Posterior vena cava (tissue), 2 donors: ENCODE measurements at regions not wholly inside any gene's neighbourhood (a gene's known extent, or its start where the extent isn't known, plus 50 kb on each side); places are given as distances from the start of the nearest gene placed in this dataset.

Experiments
- DNase-seq: peaks from one replicate; pipeline ENCODE4 v3.0.0-alpha.2; 2020; ENCODE audit warnings: low spot score
- intact Hi-C, 2 donors: fragments of 100-400 bp; cut with DNase I; formaldehyde crosslinking; loops; one replicate each; pipeline versions ENCODE4 v1.14.1 to v1.14.2; 2022 to 2023
- donor health status: DM: yes; HTN: yes; CAD: no.
- donor health status: DM: yes; HTN: yes; CAD: no.

- no peak for DNase-seq
- intact Hi-C loops = no loop called here
Observed at GRCh38 chr2:66867063-66867441, 432.1 kb downstream of the MEIS1 start.

DNA sequence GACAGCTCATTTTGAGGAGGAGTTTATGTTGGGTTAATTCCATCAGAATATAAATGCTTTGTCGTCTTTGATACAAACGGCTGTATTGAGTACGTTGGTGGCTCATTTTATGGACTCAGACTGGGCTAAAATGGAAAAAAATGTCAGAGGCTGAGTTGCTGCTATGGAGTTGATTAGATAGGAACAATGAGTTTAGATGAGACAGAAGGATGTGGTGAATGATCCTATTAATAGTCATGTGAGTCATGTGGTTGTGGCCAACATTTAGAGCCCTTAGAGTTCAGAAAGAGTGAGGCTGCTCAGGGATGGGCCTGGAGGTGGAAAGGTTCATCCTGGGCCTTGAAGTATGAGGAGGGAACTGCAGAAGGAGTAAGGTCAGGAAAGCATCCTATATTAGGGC, 434.2 kb downstream of the MEIS1 start:
- intact Hi-C loops = no loop called here
- no peak for DNase-seq

- intact Hi-C loops = no loop called here
- no peak for DNase-seq
Observed at GRCh38 chr2:66872081-66872985, 437.4 kb downstream of the MEIS1 start.

- no peak for DNase-seq
- intact Hi-C loops = no loop called here
Observed at GRCh38 chr2:66872986-66873754, 438.2 kb downstream of the MEIS1 start.

DNA sequence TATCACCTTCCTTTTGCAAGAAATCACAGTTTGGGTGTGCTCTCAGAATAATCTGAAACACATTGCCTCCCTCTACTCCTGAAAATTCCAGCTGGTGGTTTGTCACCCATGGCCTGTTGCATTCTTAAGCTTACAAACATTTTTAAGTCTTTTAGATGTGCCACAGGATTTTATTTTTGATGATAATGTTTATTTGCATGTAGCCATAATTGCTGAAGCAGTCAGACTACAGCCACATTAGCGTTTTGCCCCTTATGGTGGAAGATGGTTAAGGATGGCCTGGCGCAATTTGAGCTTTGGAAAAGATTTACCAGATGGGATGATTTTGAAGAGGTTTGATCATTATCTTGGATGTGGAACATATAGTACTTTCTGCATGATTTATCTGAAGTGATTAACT, 439.5 kb downstream of the MEIS1 start:
- intact Hi-C loops = no loop called here
- no peak for DNase-seq

- no peak for DNase-seq
- intact Hi-C loops = no loop called here
Observed at GRCh38 chr2:66875941-66876462, 441.1 kb downstream of the MEIS1 start.

GRCh38 chr2:66885775-66886383, 451.0 kb downstream of the MEIS1 start:
- intact Hi-C loops = no loop called here
- DNase-seq = no peak

- DNase-seq = no peak
Observed at GRCh38 chr2:66888246-66888645, 453.3 kb downstream of the MEIS1 start.

GRCh38 chr2:66888791-66889631, 454.1 kb downstream of the MEIS1 start:
- DNase-seq = no peak
- intact Hi-C loops = no loop called here

More at GRCh38 chr2:66888246-66888645, 453.3 kb downstream of the MEIS1 start:
- intact Hi-C loops = no loop called here

DNA sequence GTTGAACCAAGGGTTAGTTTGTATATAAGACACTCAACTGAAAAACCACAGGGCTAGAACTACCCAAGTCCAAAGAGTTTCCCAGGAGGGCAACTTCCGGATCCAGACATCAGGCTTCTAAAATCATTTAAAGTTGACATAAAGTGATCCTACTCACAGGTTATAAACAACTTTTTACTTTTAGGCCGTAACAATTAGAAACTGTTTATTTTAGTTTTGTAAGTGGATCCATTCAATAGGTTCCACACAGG, 454.6 kb downstream of the MEIS1 start:
- DNase-seq = no peak
- intact Hi-C loops = no loop called here

DNA sequence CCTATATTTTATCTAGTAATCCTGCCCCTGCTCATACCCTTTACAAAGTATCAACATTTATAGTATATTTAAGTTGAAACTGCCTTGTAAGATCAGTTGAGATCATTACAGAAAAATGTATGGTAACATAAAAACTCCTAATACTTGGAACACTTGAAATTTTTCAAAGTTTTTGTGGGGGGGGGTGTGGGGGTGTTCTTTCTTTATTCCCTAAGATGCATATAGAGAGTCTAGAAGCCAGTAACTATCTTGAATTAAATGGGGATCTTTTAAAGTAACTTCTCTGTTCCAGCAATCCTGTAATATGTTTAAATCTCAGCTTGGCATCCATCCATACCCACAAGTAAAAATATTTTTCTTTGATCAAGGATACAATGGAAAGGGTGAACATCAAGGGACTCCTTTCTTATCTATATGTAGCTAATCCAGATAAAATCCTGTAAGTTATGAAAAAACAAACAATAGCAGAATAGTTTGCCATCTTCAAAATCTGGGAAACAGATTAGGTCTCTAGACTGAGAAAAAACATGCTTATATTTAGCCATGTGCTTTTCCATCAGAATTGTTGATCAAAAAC, 455.3 kb downstream of the MEIS1 start:
- intact Hi-C loops = no loop called here
- DNase-seq = no peak

DNA sequence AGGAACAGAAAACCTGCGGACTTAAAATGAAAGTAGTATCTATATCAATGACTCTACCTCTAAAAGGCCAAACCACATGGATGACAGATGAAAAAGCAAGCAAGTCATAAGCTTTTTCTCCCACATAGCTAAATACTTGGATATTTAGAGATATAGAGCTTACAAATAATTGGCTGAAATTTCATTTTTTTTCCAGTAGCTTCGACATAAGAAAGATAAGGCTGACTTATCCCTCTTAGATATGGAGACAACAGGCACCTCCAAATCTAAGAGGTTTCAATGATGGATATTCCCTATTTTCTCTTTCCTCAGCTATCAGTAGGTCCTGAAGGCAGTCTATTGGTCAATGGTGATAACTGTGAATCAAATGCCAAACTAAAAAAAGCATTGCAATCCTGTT, 460.3 kb downstream of the MEIS1 start:
- no peak for DNase-seq
- intact Hi-C loops = no loop called here

GRCh38 chr2:66896131-66896530, 461.2 kb downstream of the MEIS1 start:
- intact Hi-C loops = no loop called here
- DNase-seq = no peak

DNA sequence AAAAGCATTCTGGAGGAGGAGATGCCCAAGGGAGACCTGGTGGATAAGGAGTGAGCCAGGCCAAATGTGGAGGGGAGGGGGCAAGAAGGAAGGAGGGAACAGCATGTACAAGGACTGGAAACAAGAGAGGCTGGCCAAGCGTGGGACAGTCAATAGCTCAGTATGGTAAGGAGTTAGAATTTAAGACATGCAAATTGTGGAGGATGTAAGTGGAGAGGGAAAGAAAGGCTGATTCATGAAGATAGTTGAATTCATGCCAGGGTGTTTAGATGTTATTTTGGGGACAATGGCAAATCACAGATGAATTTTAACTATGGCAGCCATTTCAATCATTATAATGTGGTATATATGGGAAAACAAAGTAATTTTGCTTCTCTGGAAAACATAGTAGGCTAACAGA, 462.3 kb downstream of the MEIS1 start:
- intact Hi-C loops = no loop called here
- DNase-seq = no peak

- intact Hi-C loops = no loop called here
Observed at GRCh38 chr2:66897691-66898150, 462.8 kb downstream of the MEIS1 start.

GRCh38 chr2:66899109-66899508, 464.2 kb downstream of the MEIS1 start:
- DNase-seq = no peak

More at GRCh38 chr2:66897691-66898150, 462.8 kb downstream of the MEIS1 start:
- no peak for DNase-seq

DNA sequence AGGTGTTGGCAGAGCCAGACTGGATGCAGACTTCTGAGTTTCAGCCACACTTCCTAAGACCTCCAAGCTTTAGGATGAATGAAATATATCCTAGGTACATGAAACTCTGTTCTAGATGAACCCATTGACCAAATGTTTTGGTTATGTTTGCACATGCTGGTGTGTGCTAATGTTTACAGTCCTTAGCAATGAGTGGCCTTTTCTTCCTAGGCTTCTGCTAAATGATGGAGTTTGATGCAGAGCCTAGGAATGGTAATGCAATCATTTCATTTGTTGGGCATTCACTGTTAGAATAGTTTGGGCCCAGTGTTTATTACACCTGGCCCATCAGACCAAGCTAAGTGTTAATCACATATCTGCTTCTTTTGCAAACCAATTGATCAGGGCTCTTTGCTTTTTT, 464.7 kb downstream of the MEIS1 start:
- no peak for DNase-seq
- intact Hi-C loops = loop anchor here in 1 of 2 donors (5.0 kb wide), 1 partner anchor 1293 kb away; no protein-coding TSS in a partner anchor

More at GRCh38 chr2:66899109-66899508, 464.2 kb downstream of the MEIS1 start:
- intact Hi-C loops = no loop called here

DNA sequence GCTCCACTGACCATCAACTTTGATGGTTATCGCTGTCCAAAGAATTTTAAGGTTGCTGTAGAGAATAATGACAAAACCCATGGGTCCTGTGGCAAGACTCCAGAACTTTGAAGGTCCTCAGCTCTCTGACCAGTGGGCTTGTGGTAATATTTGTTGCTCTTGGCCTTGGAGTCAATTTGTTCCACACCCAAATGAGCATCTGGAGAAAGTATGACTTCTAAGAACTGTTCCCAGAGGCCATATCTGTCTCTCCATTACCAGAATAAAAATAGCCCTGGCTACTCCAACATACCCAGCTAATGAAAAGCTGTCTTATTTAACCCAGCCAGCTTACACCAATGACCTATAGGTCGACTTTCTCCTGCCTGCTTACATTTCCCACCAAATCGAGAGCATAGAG, 466.4 kb downstream of the MEIS1 start:
- no peak for DNase-seq
- intact Hi-C loops = loop anchor here in 1 of 2 donors (5.0 kb wide), 1 partner anchor 1291 kb away; no protein-coding TSS in a partner anchor

DNA sequence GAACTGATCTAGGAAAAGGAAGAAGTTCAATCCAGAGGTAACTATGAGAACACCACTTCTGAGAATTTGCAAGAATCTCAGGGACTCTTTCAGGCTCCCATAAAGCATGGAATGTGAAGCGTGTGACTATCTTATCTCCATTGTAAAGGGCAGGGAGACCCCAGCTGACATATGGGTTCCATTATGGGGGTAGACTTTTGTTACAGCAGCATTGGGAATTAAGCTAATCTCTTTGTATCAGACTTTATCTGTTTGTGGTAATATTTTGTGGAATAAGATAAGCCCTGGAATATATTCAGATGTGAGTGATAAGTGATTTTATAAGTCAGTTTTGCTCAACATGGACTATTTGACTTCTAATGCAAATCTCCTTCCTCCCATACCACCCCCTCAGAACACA, 468.3 kb downstream of the MEIS1 start:
- intact Hi-C loops = loop anchor here in 1 of 2 donors (5.0 kb wide), 1 partner anchor 1289 kb away; no protein-coding TSS in a partner anchor
- no peak for DNase-seq
